Cardiac muscle cell (in vitro differentiated cells and primary cell): ENCODE measurements at regions not wholly inside any gene's neighbourhood (a gene's known extent, or its start where the extent isn't known, plus 50 kb on each side); places are given as distances from the start of the nearest gene placed in this dataset.
A peak's percentile ranks its signal among the peaks of the same experiment; 100 is the strongest.
"Not testable (repeated sequence)": the region's sequence is repeated elsewhere in the genome, so short reads cannot be mapped to it uniquely, and the experiment has no call there.

Experiments
- DNase-seq, 2 donors: peaks; one replicate each; pipeline versions ENCODE4 v3.0.0 to v3.0.0-alpha.2; 2010 to 2017; ENCODE audit warnings: low read depth in 1 of 2, low spot score in 1 of 2
- H3K27ac ChIP-seq: fragments of 200-600 bp; sonication (generic); 2 replicates; pipeline ENCODE4 v1.5.1; 2016
- H3K27me3 ChIP-seq: fragments of 200-600 bp; sonication (generic); 2 replicates; pipeline ENCODE4 v1.6.0; 2016; ENCODE audit warnings: control low read depth
- H3K36me3 ChIP-seq: fragments of 200-600 bp; sonication (generic); 2 replicates; pipeline ENCODE4 v1.5.1; 2016; ENCODE audit warnings: control low read depth
- H3K4me1 ChIP-seq: fragments of 200-600 bp; sonication (generic); 2 replicates; pipeline ENCODE4 v1.8.1; 2017; ENCODE audit warnings: low read depth, mild to moderate bottlenecking, mixed run types
- H3K4me3 ChIP-seq: fragments of 200-600 bp; sonication (generic); 2 replicates; pipeline ENCODE4 v1.5.1; 2016; ENCODE audit warnings: mild to moderate bottlenecking
- H3K9me3 ChIP-seq: fragments of 200-600 bp; sonication (generic); 2 replicates; pipeline ENCODE4 v1.5.1; 2017; ENCODE audit warnings: low read depth, mild to moderate bottlenecking, control low read depth
- TF ChIP-seq, protein P1 (sequence below): IDR thresholded peaks from 2 replicates; pipeline ENCODE4 v1.5.1; 2012; ENCODE audit warnings: low read depth, mild to moderate bottlenecking, low read length

DNA sequence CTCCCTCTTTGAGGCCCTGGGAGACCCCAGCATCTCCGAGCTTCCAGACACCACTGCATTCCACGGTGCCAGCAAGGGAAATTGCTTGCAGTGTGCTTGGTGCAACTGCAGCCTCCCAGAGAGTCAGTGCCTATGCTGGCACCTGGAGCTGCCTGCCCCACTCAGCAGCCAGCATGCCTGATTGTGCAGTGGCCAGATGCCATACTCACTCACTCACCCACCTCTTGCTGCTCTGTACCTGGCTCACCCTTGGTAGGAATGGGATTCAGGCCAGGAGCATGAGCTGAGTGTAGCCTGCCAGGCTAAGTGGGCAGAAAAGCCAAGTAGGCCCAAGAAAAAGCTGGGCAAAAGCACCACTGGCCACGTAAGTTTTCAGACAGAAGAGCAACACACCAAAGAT is 651.4 kb downstream of the GABRG1 start:
- Histone ChIP-seq H3K4me3 (no peak overlapping the region), H3K27me3 (no peaks in the 10 kb centered on the region), H3K36me3 (no peaks in the 10 kb centered on the region), H3K27ac (no peak overlapping the region), H3K9me3 (no peaks in the 10 kb centered on the region), H3K4me1 (no peaks in the 10 kb centered on the region)
- TF ChIP-seq, protein P1, sequence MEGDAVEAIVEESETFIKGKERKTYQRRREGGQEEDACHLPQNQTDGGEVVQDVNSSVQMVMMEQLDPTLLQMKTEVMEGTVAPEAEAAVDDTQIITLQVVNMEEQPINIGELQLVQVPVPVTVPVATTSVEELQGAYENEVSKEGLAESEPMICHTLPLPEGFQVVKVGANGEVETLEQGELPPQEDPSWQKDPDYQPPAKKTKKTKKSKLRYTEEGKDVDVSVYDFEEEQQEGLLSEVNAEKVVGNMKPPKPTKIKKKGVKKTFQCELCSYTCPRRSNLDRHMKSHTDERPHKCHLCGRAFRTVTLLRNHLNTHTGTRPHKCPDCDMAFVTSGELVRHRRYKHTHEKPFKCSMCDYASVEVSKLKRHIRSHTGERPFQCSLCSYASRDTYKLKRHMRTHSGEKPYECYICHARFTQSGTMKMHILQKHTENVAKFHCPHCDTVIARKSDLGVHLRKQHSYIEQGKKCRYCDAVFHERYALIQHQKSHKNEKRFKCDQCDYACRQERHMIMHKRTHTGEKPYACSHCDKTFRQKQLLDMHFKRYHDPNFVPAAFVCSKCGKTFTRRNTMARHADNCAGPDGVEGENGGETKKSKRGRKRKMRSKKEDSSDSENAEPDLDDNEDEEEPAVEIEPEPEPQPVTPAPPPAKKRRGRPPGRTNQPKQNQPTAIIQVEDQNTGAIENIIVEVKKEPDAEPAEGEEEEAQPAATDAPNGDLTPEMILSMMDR: no peak
- no peak for DNase-seq

DNA sequence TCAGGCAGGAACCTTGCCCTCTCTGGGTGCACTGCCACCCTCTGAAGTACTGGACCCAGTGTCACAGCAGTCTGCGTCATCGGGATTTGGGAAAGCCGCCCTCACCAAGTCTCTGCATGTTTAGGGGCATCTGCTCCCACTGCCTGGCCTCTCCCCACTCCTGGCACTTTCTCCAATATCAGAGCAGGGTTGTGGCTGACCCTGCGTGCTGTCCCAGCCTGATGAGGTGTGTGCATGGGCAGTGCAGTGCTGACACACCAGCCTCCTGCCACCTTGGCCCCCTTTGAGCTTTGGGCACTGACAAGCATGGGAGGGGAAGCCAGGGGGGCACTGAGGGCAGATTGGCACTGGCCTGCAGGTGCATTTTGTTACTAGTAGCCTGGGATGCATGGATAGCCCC is 652.5 kb downstream of the GABRG1 start:
- no peaks in the 10 kb centered on the region for H3K9me3 ChIP-seq
- TF ChIP-seq, protein P1: no peak
- no peaks in the 10 kb centered on the region for H3K36me3 ChIP-seq
- no peak overlapping the region for H3K27ac ChIP-seq
- H3K4me1 ChIP-seq: no peaks in the 10 kb centered on the region
- no peak for DNase-seq
- no peak overlapping the region for H3K4me3 ChIP-seq
- no peaks in the 10 kb centered on the region for H3K27me3 ChIP-seq

DNA sequence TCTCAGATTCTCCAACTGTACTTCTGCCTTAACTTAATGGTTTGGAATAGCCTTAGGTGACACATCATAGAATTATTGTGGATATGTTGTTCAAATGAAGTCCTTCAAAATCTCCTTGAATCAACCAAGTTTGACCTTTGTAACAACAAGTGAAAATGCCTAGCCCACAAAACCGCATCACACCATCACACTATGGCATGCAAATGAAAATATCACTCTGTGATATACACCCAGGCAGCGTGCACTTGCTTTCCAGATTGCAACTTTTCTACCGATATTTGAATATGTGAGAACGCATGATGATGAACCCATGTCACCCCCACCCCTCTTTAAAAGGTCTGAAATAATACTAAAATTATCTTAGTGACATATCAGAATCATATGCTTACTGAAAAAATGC is 656.7 kb downstream of the GABRG1 start:
- Histone ChIP-seq H3K27ac (no peak overlapping the region), H3K4me1 (no peaks in the 10 kb centered on the region), H3K9me3 (no peaks in the 10 kb centered on the region)

DNA sequence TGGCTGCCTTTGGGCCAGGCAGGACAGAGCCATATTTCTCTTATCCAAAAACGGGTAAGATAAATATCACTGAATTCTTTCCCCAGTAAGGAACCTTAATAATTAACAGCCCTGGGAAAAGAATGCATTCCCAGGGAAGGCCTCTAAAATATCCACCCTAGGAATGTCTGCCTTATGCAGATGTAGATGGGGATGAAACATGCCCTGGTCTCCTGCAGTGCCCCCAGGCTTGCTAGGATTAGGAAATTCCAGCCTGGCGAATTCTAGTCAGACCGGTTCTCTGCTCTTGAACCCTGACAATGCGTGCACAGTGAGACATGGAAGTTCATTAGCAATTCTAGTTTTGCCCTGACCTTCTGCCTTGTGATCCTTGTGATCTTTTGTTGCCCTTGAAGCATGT is 663.7 kb downstream of the GABRG1 start:
- not testable (repeated sequence) for DNase-seq, H3K4me3 ChIP-seq

More for the DNA sequence above, 656.7 kb downstream of the GABRG1 start:
- no peak overlapping the region for H3K4me3 ChIP-seq
- no peaks in the 10 kb centered on the region for H3K27me3 ChIP-seq
- H3K36me3 ChIP-seq: no peaks in the 10 kb centered on the region
- TF ChIP-seq, protein P1: no peak
- no peak for DNase-seq

DNA sequence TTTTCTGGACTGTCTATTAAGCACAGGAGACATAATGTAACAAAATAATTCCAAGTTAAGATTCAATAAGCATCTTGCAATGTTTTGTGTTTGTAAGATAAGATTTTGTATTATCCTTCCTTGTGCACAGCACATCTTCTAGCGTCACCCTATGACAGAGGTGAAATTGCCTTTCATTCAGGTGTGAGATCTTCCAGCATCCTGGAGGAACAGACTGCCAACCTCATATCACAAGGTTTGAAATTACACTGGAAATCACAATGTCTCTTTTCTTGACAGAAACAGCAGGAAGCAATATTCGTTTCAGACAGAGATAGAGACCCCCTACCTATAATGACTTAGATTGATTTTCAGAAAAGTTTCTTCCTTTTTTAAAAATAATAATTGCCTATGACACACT is 668.6 kb downstream of the GABRG1 start:
- H3K27me3 ChIP-seq: no peaks in the 10 kb centered on the region
- DNase-seq: no peak
- H3K4me1 ChIP-seq: no peaks in the 10 kb centered on the region
- TF ChIP-seq, protein P1: no peak
- H3K9me3 ChIP-seq: no peaks in the 10 kb centered on the region
- no peak overlapping the region for H3K4me3 ChIP-seq
- H3K36me3 ChIP-seq: no peaks in the 10 kb centered on the region
- no peak overlapping the region for H3K27ac ChIP-seq

More for the DNA sequence above, 663.7 kb downstream of the GABRG1 start:
- not testable (repeated sequence) for H3K36me3 ChIP-seq, H3K27me3 ChIP-seq, H3K9me3 ChIP-seq, H3K27ac ChIP-seq, H3K4me1 ChIP-seq

DNA sequence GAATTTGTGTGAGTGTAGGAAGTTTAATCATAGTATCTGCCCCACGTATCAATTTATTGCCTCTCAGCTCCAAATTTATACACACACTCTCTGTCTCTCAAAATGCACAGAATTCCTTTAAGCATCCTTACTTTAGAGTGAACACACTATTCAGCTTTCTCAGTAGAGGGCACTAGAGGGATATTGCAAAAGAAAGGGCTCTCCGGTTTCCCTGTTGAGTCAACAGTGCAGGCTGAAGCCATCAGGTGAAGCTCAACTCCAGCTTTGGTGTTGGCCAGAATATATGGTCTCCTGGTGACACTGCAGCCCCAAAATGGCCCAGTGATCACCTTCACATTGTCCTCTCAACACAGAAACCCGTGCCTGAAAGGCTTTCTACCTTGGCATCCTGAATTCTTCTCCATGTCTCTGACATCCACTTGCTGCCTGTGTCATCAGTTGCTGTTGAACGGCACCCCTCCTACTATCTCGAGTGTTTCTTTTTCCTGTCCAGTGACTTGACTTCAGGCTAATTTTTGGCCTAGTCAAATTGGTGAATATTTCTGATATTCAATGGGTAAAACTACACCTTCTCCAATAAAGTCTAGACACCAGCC is 670.5 kb downstream of the GABRG1 start:
- no peak overlapping the region for H3K4me3 ChIP-seq
- no peaks in the 10 kb centered on the region for H3K4me1 ChIP-seq
- H3K27me3 ChIP-seq: no peaks in the 10 kb centered on the region
- TF ChIP-seq, protein P1: peak; percentile 57
- no peaks in the 10 kb centered on the region for H3K36me3 ChIP-seq
- H3K27ac ChIP-seq: no peak overlapping the region
- DNase-seq: peak; percentile 37 to 73
- no peaks in the 10 kb centered on the region for H3K9me3 ChIP-seq
